CD4-positive, alpha-beta T cell (primary cell): ENCODE measurements at regions not wholly inside any gene's neighbourhood (a gene's known extent, or its start where the extent isn't known, plus 50 kb on each side); places are given as distances from the start of the nearest gene placed in this dataset.

Experiments used
- ATAC-seq: fragments of 200-7000 bp; cut with Tn5 transposase; one replicate; pipeline ENCODE4 v1.10.0; 2022; ENCODE audit warnings: mild to moderate bottlenecking; ENCODE audit not compliant: poor library complexity
- CTCF ChIA-PET: fragments of 350-600 bp; sonication (Branson Sonifier 250); formaldehyde crosslinking; loops from one replicate; lab custom pipeline; 2021; ENCODE audit warnings: antibody characterized with exemption, inconsistent platforms; lab: Charles Lee
- POLR2A ChIA-PET: fragments of 350-600 bp; sonication (Branson Sonifier 250); formaldehyde crosslinking; loops from one replicate; lab custom pipeline; 2021; ENCODE audit warnings: antibody characterized with exemption, inconsistent platforms; lab: Charles Lee
- DNase-seq, 14 experiments: peaks; one replicate each; pipeline ENCODE4 v3.0.0-alpha.2; 2013 to 2020; ENCODE audit warnings: mixed read lengths in 2 of 14
- H3K27ac ChIP-seq, 2 donors: one replicate each; pipeline versions ENCODE4 v1.5.1 to v1.7.0; 2013; ENCODE audit warnings: low read length in 2 of 2, low read depth in 1 of 2, mild to moderate bottlenecking in 1 of 2
- H3K27me3 ChIP-seq, 2 experiments: 1 replicate in 1 of 2; 2 replicates in 1 of 2; pipeline versions ENCODE4 v1.6.1 to v1.7.0; 2013; ENCODE audit warnings: low read length in 2 of 2, control low read depth in 1 of 2, mild to moderate bottlenecking in 1 of 2, moderate library complexity in 1 of 2; ENCODE audit not compliant: insufficient read depth in 2 of 2, control insufficient read depth in 1 of 2
- H3K36me3 ChIP-seq: one replicate; pipeline ENCODE4 v1.6.1; 2013; ENCODE audit warnings: low read length, control low read depth; ENCODE audit not compliant: insufficient read depth
- H3K4me1 ChIP-seq: one replicate; pipeline ENCODE4 v1.6.1; 2013; ENCODE audit warnings: low read length, control low read depth; ENCODE audit not compliant: insufficient read depth
- H3K4me3 ChIP-seq: one replicate; pipeline ENCODE4 v1.5.1; 2013; ENCODE audit warnings: mild to moderate bottlenecking, low read length, moderate library complexity
- H3K9me3 ChIP-seq, 2 experiments: 1 replicate in 1 of 2; 2 replicates in 1 of 2; pipeline versions ENCODE4 v1.6.1 to v1.7.0; 2013; ENCODE audit warnings: low read length in 2 of 2, mild to moderate bottlenecking in 2 of 2, control low read depth in 1 of 2, moderate library complexity in 1 of 2; ENCODE audit not compliant: control insufficient read depth in 1 of 2, insufficient read depth in 1 of 2
- H3K27ac Mint-ChIP-seq: one replicate; pipeline ENCODE4 v1.8.0; 2020; ENCODE audit warnings: mixed read lengths
- H3K27me3 Mint-ChIP-seq: one replicate; pipeline ENCODE4 v1.8.0; 2021; ENCODE audit warnings: mixed read lengths
- H3K36me3 Mint-ChIP-seq: one replicate; pipeline ENCODE4 v1.8.0; 2021; ENCODE audit warnings: low read depth, mixed read lengths
- H3K4me1 Mint-ChIP-seq: one replicate; pipeline ENCODE4 v1.8.0; 2021; ENCODE audit warnings: low read depth, mixed read lengths
- H3K4me3 Mint-ChIP-seq: one replicate; pipeline ENCODE4 v1.8.0; 2020; ENCODE audit warnings: mild to moderate bottlenecking, mixed read lengths
- H3K9me3 Mint-ChIP-seq: one replicate; pipeline ENCODE4 v1.8.0; 2020; ENCODE audit warnings: mixed read lengths
- CTCF ChIP-seq: fragments of 200-600 bp; IDR thresholded peaks from one replicate; pipeline ENCODE4 v1.8.0; 2022; ENCODE audit warnings: antibody characterized with exemption, mild to moderate bottlenecking
- intact Hi-C, 2 experiments: fragments of 100-400 bp; cut with DNase I in 1 of 2; cut with micrococcal nuclease in 1 of 2; formaldehyde crosslinking; loops; one replicate each; pipeline versions ENCODE4 v1.15.1 to v1.9.0; 2023 to 2025; cut with DNase I, micrococcal nuclease

DNA sequence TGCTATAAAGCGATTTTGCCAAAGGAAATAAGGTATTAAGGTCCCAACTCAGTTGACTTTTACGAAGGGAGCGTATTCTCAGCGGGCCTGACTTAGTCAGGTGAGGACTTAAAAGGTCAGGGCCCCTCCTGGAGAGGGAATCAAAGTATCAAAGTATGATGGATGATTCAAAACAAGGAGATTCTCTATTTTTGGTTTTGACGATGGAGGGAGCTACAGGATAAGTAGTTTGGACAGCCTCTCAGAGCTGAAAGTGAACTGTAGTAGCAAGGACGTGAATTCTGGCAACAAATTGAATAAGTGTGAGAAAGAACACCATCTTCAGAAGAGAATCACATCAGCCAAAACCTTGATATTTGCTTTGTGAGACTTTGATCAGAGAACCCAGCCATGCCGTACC lies 1186.5 kb downstream of the SI start:
- H3K4me3 ChIP-seq = no peak overlapping the region
- intact Hi-C loops = no loop called here
- no peak for DNase-seq
- H3K27me3 ChIP-seq = no peaks in the 10 kb centered on the region
- no peaks in the 10 kb centered on the region for H3K36me3 ChIP-seq
- H3K4me1 ChIP-seq = no peaks in the 10 kb centered on the region
- no peaks in the 10 kb centered on the region for H3K27me3 Mint-ChIP-seq
- no peak for ATAC-seq
- H3K27ac Mint-ChIP-seq = no peak overlapping the region
- H3K9me3 ChIP-seq = peaks cover 0 to 5% of the 10 kb centered on the region in 2 experiments
- H3K4me3 Mint-ChIP-seq = no peak overlapping the region
- ChIA-PET CTCF (interaction anchor here (0.6 kb wide), 2 partner anchors 8 to 92 kb away, joined by 3 read pairs; no protein-coding TSS in a partner anchor), POLR2A (no interaction called here)
- no peak for TF ChIP-seq CTCF
- H3K9me3 Mint-ChIP-seq = peaks cover 15% of the 10 kb centered on the region
- H3K27ac ChIP-seq = no peak overlapping the region
- H3K36me3 Mint-ChIP-seq = no peaks in the 10 kb centered on the region
- no peaks in the 10 kb centered on the region for H3K4me1 Mint-ChIP-seq

GRCh38 chr3:163890661-163891060 lies 1187.6 kb downstream of the SI start:
- intact Hi-C loops = no loop called here
- Mint-ChIP-seq H3K4me3 (no peak overlapping the region), H3K36me3 (no peaks in the 10 kb centered on the region), H3K27me3 (no peaks in the 10 kb centered on the region), H3K9me3 (peaks cover 9% of the 10 kb centered on the region), H3K4me1 (no peaks in the 10 kb centered on the region), H3K27ac (no peak overlapping the region)
- Histone ChIP-seq H3K27ac (no peak overlapping the region), H3K4me3 (no peak overlapping the region), H3K27me3 (no peaks in the 10 kb centered on the region), H3K36me3 (no peaks in the 10 kb centered on the region), H3K9me3 (peaks cover 0 to 5% of the 10 kb centered on the region in 2 experiments), H3K4me1 (no peaks in the 10 kb centered on the region)
- POLR2A ChIA-PET = no interaction called here
- TF ChIP-seq CTCF = no peak
- CTCF ChIA-PET = no interaction called here
- DNase-seq = no peak
- no peak for ATAC-seq

GRCh38 chr3:163879172-163879571 lies 1199.1 kb downstream of the SI start:
- Mint-ChIP-seq H3K9me3 (peaks cover 21% of the 10 kb centered on the region), H3K4me3 (no peak overlapping the region), H3K27ac (no peak overlapping the region), H3K4me1 (no peaks in the 10 kb centered on the region), H3K36me3 (no peaks in the 10 kb centered on the region), H3K27me3 (no peaks in the 10 kb centered on the region)
- ATAC-seq (no peak), DNase-seq (no peak)
- ChIA-PET CTCF (no interaction called here), POLR2A (no interaction called here)
- H3K4me1 ChIP-seq = no peaks in the 10 kb centered on the region
- no peaks in the 10 kb centered on the region for H3K36me3 ChIP-seq
- intact Hi-C loops = no loop called here
- H3K4me3 ChIP-seq = no peak overlapping the region
- H3K27me3 ChIP-seq = no peaks in the 10 kb centered on the region
- H3K27ac ChIP-seq = no peak overlapping the region
- no peak for TF ChIP-seq CTCF
- H3K9me3 ChIP-seq = peaks cover 6 to 11% of the 10 kb centered on the region in 2 experiments
